Gastroesophageal sphincter (tissue), 3 donors: ENCODE measurements at regions not wholly inside any gene's neighbourhood (a gene's known extent, or its start where the extent isn't known, plus 50 kb on each side); places are given as distances from the start of the nearest gene placed in this dataset.

Experiments
- CTCF ChIP-seq, 4 experiments: fragments of 200-600 bp in 2 of 4; fragments of 450-650 bp in 2 of 4; sonication (generic) in 1 of 4; IDR thresholded peaks; one replicate each; pipeline ENCODE4 v1.5.1; 2017 to 2019; ENCODE audit warnings: antibody characterized with exemption in 4 of 4, mild to moderate bottlenecking in 2 of 4, moderate library complexity in 2 of 4
- EP300 ChIP-seq: sonication (generic); formaldehyde crosslinking; IDR thresholded peaks from one replicate; pipeline ENCODE4 v1.6.1; 2017; ENCODE audit warnings: antibody characterized with exemption, mild to moderate bottlenecking
- POLR2A ChIP-seq, 2 donors: fragments of 450-650 bp; IDR thresholded peaks; one replicate each; pipeline ENCODE4 v1.6.1; 2017; ENCODE audit warnings: antibody characterized with exemption in 2 of 2, mild to moderate bottlenecking in 2 of 2, moderate library complexity in 1 of 2
- POLR2AphosphoS5 ChIP-seq: sonication (generic); formaldehyde crosslinking; IDR thresholded peaks from one replicate; pipeline ENCODE4 v1.6.1; 2017; ENCODE audit warnings: antibody characterized with exemption

- TF ChIP-seq CTCF (IDR thresholded peaks at IDR 0.05) (no peak), POLR2AphosphoS5 (peak; percentile 34), EP300 (no peak), POLR2A (IDR thresholded peaks at IDR 0.05) (no peak)
These were observed 433.7 kb downstream of the ENC1 start for GRCh38 chr5:74206579-74207550.
